Psoas muscle (tissue), 7 donors: ENCODE measurements at regions not wholly inside any gene's neighbourhood (a gene's known extent, or its start where the extent isn't known, plus 50 kb on each side); places are given as distances from the start of the nearest gene placed in this dataset.
"Not testable (repeated sequence)": the region's sequence is repeated elsewhere in the genome, so short reads cannot be mapped to it uniquely, and the experiment has no call there.

Source experiments
- ATAC-seq, 4 donors: fragments of 200-7000 bp; cut with Tn5 transposase; one replicate each; pipeline ENCODE4 v1.9.1; 2020; ENCODE audit warnings: moderate library complexity in 3 of 4, mild to moderate bottlenecking in 2 of 4
- DNase-seq, 2 donors: peaks; one replicate each; pipeline ENCODE4 v3.0.0-alpha.2; 2020
- H3K27ac ChIP-seq: fragments of 200-600 bp; one replicate; pipeline ENCODE4 v1.8.0; 2022
- H3K27me3 ChIP-seq, 3 donors: fragments of 200-600 bp in 1 of 3; one replicate each; pipeline versions ENCODE4 v1.6.1 to v1.8.0; 2013 to 2022; ENCODE audit warnings: low read length in 2 of 3, mild to moderate bottlenecking in 2 of 3, moderate library complexity in 1 of 3; ENCODE audit not compliant: insufficient read depth in 3 of 3
- H3K36me3 ChIP-seq, 2 donors: fragments of 200-600 bp in 1 of 2; one replicate each; pipeline versions ENCODE4 v1.6.1 to v1.8.0; 2013 to 2022; ENCODE audit warnings: low read depth in 1 of 2, mild to moderate bottlenecking in 1 of 2, moderate library complexity in 1 of 2; ENCODE audit not compliant: insufficient read depth in 1 of 2
- H3K4me1 ChIP-seq: fragments of 200-600 bp; one replicate; pipeline ENCODE4 v1.8.0; 2022
- H3K4me3 ChIP-seq: fragments of 200-600 bp; one replicate; pipeline ENCODE4 v1.8.0; 2022; ENCODE audit warnings: mild to moderate bottlenecking
- H3K9me3 ChIP-seq: fragments of 200-600 bp; one replicate; pipeline ENCODE4 v1.8.0; 2022
- WGBS, 3 donors: extraction: QIAGEN DNeasy Blood & Tissue Kit; methylation state at CpG; one replicate each; pipeline versions ENCODE4 v1.1.6 to v1.1.7; 2013; 5-methylcytosine and 5-hydroxymethylcytosine counted together
- intact Hi-C, 2 donors: fragments of 100-400 bp; cut with DNase I; formaldehyde crosslinking; loops; one replicate each; pipeline versions ENCODE4 v1.11.0 to v1.14.2; 2022
- TF ChIP-seq, protein P1 (sequence below): fragments of 200-600 bp; IDR thresholded peaks from one replicate; pipeline ENCODE4 v1.8.0; 2022; ENCODE audit warnings: antibody characterized with exemption
- donor health status: healthy with polysubstance abuse.
- donor health status: DM: no; HTN: no; CAD: no; lungs with moderate emphysema.
- donor health status: Bipolar disorder and iron deficiency.
- donor health status: healthy.
- donor health status: DM: yes; HTN: yes; CAD: no.
- donor health status: DM: no; HTN: no; CAD: no.
- donor health status: DM: yes; HTN: yes; CAD: no.

DNA sequence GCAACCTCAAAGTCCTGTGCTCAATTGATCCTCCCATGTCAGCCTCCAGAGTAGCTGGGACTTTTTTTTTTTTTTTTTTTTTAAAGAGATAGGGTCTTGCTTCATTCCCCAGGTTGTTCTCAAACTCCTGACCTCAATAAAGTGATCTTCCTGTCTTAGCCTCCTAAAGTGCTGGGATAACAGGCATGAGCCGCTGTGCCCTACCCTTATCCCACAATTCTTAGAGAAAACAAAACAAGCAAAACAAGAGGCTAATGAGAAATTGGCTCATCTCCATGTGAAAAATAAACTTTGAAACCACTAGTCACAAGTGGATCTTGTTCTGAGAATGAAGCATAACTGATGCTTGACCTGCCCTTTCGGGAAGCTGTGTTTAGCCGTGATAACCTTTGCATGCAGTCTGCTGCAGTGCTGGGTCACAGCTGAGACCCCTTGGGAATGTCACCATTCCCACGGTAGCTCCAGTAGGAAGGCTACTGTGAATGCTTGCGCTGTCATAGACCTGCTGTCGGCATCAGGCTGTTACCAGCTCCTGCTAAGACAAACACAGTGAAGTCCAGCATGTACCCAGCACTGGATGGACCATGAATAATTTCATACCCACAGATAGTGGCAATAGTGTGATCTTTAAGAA is 290.7 kb upstream of the KIAA1217 start:
- Histone ChIP-seq H3K27me3 (no peaks in the 10 kb centered on the region), H3K36me3 (no peaks in the 10 kb centered on the region), H3K4me3 (no peak overlapping the region), H3K4me1 (no peaks in the 10 kb centered on the region), H3K27ac (no peak overlapping the region), H3K9me3 (no peaks in the 10 kb centered on the region)
- WGBS, 3 donors, result 34 to 52% (median 40%) methylated on average over 6 of the region's 6 CpGs
- TF ChIP-seq, protein P1, sequence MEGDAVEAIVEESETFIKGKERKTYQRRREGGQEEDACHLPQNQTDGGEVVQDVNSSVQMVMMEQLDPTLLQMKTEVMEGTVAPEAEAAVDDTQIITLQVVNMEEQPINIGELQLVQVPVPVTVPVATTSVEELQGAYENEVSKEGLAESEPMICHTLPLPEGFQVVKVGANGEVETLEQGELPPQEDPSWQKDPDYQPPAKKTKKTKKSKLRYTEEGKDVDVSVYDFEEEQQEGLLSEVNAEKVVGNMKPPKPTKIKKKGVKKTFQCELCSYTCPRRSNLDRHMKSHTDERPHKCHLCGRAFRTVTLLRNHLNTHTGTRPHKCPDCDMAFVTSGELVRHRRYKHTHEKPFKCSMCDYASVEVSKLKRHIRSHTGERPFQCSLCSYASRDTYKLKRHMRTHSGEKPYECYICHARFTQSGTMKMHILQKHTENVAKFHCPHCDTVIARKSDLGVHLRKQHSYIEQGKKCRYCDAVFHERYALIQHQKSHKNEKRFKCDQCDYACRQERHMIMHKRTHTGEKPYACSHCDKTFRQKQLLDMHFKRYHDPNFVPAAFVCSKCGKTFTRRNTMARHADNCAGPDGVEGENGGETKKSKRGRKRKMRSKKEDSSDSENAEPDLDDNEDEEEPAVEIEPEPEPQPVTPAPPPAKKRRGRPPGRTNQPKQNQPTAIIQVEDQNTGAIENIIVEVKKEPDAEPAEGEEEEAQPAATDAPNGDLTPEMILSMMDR, result no peak
- ATAC-seq (peak in 1 of 4 donors; percentile 34), DNase-seq (no peak)
- intact Hi-C loops, result no loop called here

- Histone ChIP-seq H3K4me3 (no peak overlapping the region), H3K9me3 (no peaks in the 10 kb centered on the region), H3K36me3 (no peaks in the 10 kb centered on the region), H3K27me3 (no peaks in the 10 kb centered on the region), H3K27ac (no peak overlapping the region), H3K4me1 (no peaks in the 10 kb centered on the region)
- DNase-seq, result no peak
- intact Hi-C loops, result no loop called here
- TF ChIP-seq, protein P1, result no peak
- peak in 3 of 4 donors; percentile 34 to 57 (median 53) for ATAC-seq
Observed at GRCh38 chr10:23918839-23919238, 290.1 kb upstream of the KIAA1217 start.

DNA sequence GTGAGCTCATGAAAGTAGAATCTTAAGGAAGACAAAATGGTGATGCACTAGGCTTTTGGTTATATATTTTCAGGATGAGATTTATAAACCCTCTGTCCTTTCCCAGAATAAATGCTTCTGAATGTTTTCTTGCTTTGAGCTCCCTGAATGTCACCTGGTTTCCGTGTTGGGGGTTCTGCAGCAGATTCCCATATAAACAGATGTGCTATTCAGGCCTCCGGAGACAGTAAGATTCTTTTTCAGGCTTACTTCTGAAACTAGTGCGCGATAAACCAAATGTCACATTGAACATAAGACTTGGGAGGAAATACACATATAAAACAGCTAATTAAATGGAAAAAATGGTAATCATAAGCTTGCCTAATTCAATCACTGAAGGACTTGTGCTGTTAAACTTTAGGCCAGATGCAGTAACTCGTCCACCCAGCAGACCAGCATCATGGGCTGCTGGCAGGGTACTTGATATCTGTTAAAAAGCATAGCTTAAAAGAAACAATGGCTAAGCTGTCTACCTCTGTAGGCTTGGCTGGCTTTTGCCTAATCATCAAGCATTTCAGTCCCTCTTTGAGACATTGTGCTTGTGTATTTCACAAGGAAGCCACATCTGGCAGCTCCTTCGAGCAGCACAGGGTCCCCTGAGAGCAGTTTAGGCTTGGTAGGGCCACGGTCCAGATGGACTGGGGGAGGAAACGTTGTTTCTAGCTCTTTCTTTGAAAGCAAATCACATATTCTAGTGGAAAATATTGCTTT is 281.2 kb upstream of the KIAA1217 start:
- DNase-seq (peak in 1 of 2 donors; percentile 48), ATAC-seq (no peak)
- no peaks in the 10 kb centered on the region for H3K9me3 ChIP-seq
- intact Hi-C loops, result no loop called here
- H3K4me3 ChIP-seq, result no peak overlapping the region
- TF ChIP-seq, protein P1, result no peak
- 29 to 42% (median 36%) methylated on average over 8 of the region's 8 CpGs for WGBS, 3 donors
- H3K27me3 ChIP-seq, result no peaks in the 10 kb centered on the region
- no peak overlapping the region for H3K27ac ChIP-seq
- no peaks in the 10 kb centered on the region for H3K36me3 ChIP-seq
- no peaks in the 10 kb centered on the region for H3K4me1 ChIP-seq

DNA sequence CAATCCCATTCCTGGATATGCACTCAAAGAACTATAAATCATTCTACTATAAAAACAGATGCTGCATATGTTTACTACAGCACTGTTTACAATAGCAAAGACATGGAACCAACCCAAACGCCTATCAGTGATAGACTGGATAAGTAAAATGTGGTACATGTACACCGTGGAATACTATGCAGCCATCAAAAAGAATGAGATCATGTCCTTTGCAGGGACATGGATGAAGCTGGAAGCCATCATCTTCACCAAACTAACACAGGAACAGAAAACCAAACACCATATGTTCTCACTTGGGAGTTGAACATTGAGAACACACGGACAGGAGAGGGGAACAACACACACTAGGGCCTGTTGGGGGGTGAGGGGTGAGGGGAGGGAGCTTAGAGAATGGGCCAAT is 274.9 kb upstream of the KIAA1217 start:
- H3K27ac ChIP-seq, H3K27me3 ChIP-seq, H3K9me3 ChIP-seq, H3K4me1 ChIP-seq, DNase-seq, intact Hi-C loops, H3K36me3 ChIP-seq, H3K4me3 ChIP-seq, ATAC-seq: not testable (repeated sequence)
- WGBS, 3 donors, result 22 to 78% (median 46%) methylated on average over 3 of the region's 3 CpGs

DNA sequence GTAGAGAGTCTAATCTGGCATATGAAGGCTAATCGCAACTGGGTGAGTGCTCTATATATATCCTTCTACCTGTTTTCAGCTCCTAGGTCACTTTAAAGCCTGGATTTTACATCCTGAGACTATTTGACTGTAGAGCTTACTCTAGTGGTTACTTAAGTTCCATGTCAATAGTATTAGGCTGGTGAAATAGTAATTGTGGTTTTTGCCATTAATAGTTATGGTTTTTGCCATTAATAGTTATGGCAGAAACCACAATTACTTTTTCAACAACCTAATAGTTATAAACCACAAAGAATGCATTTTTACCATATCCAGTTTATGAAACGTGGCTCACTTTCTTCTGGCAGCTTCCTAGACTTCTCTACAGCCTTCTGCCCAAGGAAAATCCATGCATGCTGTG is 263.1 kb upstream of the KIAA1217 start:
- Histone ChIP-seq H3K4me3 (no peak overlapping the region), H3K36me3 (no peaks in the 10 kb centered on the region)
- ATAC-seq, result no peak

More for the DNA sequence above, 263.1 kb upstream of the KIAA1217 start:
- TF ChIP-seq, protein P1, result no peak
- Histone ChIP-seq H3K27me3 (no peaks in the 10 kb centered on the region), H3K27ac (no peak overlapping the region), H3K4me1 (no peaks in the 10 kb centered on the region), H3K9me3 (no peaks in the 10 kb centered on the region)
- 63 to 76% (median 67%) methylated on average over 2 of the region's 2 CpGs for WGBS, 3 donors
- intact Hi-C loops, result no loop called here
- DNase-seq, result no peak
